HL-60 (cell line): ENCODE measurements at regions not wholly inside any gene's neighbourhood (a gene's known extent, or its start where the extent isn't known, plus 50 kb on each side); places are given as distances from the start of the nearest gene placed in this dataset.

ENCODE experiments used
- DNase-seq, 2 experiments: peaks; one replicate each; pipeline ENCODE4 v3.0.0-alpha.2; 2010 to 2020; ENCODE audit warnings: low read depth in 1 of 2, low spot score in 1 of 2
- H3K27ac ChIP-seq: fragments of 250-450 bp; sonication (Bioruptor Pico); replicated peaks from 2 replicates; pipeline ENCODE4 v1.5.1; 2020; ENCODE audit warnings: mild to moderate bottlenecking, moderate library complexity
- H3K27me3 ChIP-seq: fragments of 250-450 bp; sonication (Bioruptor Pico); 2 replicates; pipeline ENCODE4 v1.5.1; 2021; ENCODE audit warnings: mild to moderate bottlenecking, moderate library complexity; ENCODE audit not compliant: insufficient read depth, poor library complexity, severe bottlenecking
- H3K4me3 ChIP-seq: replicated peaks from 2 replicates; pipeline ENCODE4 v1.5.1; 2011; ENCODE audit warnings: mild to moderate bottlenecking, control low read depth, low read length; ENCODE audit not compliant: insufficient read depth
- CTCF ChIP-seq: IDR thresholded peaks from one replicate; pipeline ENCODE4 v1.5.1; 2011; ENCODE audit warnings: low read length, control low read depth, inconsistent platforms; ENCODE audit not compliant: insufficient read depth
- GABPA ChIP-seq: IDR thresholded peaks from 2 replicates; pipeline ENCODE4 v1.6.1; 2012; ENCODE audit warnings: low read depth
- POLR2AphosphoS5 ChIP-seq: IDR thresholded peaks from 2 replicates; pipeline ENCODE4 v1.6.1; 2012; ENCODE audit warnings: low read depth
- REST ChIP-seq: IDR thresholded peaks from 2 replicates; pipeline ENCODE4 v1.6.1; 2012; ENCODE audit warnings: low read depth; ENCODE audit not compliant: insufficient replicate concordance
- SPI1 ChIP-seq: IDR thresholded peaks from 2 replicates; pipeline ENCODE4 v1.6.1; 2012; ENCODE audit warnings: low read depth, mild to moderate bottlenecking, borderline replicate concordance

GRCh38 chr6:99136488-99136887 is 188.7 kb upstream of the FBXL4 start:
- no peak for DNase-seq
- no peak for TF ChIP-seq REST
- no peak for TF ChIP-seq GABPA
- Histone ChIP-seq H3K27me3 (no peaks in the 10 kb centered on the region), H3K27ac (no peak overlapping the region), H3K4me3 (no peak overlapping the region)

- Histone ChIP-seq H3K27ac (no peak overlapping the region), H3K4me3 (no peak overlapping the region), H3K27me3 (no peaks in the 10 kb centered on the region)
- TF ChIP-seq POLR2AphosphoS5 = no peak
- no peak for TF ChIP-seq SPI1
- DNase-seq = no peak
Measured at GRCh38 chr6:99132026-99132635, 184.4 kb upstream of the FBXL4 start.

GRCh38 chr6:99130897-99131873 is 183.4 kb upstream of the FBXL4 start:
- Histone ChIP-seq H3K4me3 (no peak overlapping the region), H3K27me3 (no peaks in the 10 kb centered on the region), H3K27ac (no peak overlapping the region)
- no peak for TF ChIP-seq POLR2AphosphoS5
- TF ChIP-seq GABPA = no peak
- no peak for TF ChIP-seq REST
- no peak for TF ChIP-seq CTCF
- TF ChIP-seq SPI1 = no peak
- no peak for DNase-seq

GRCh38 chr6:99129835-99130234 is 182.1 kb upstream of the FBXL4 start:
- no peak for DNase-seq
- Histone ChIP-seq H3K27ac (no peak overlapping the region), H3K27me3 (no peaks in the 10 kb centered on the region), H3K4me3 (no peak overlapping the region)
- TF ChIP-seq SPI1 (no peak), CTCF (no peak), REST (no peak), POLR2AphosphoS5 (no peak), GABPA (no peak)
